Loucy (cell line): ENCODE measurements at regions not wholly inside any gene's neighbourhood (a gene's known extent, or its start where the extent isn't known, plus 50 kb on each side); places are given as distances from the start of the nearest gene placed in this dataset.

Experiments used
- H2AFZ ChIP-seq: fragments of 200-600 bp; sonication (generic); 2 replicates; pipeline ENCODE4 v1.6.0; 2016; ENCODE audit warnings: antibody characterized with exemption, mild to moderate bottlenecking, low read length, moderate library complexity
- H3F3A ChIP-seq: fragments of 200-600 bp; 2 replicates; pipeline ENCODE4 v1.6.0; 2016; ENCODE audit warnings: antibody characterized with exemption, low read depth, mild to moderate bottlenecking
- H3K27me3 ChIP-seq: fragments of 200-600 bp; sonication (generic); 2 replicates; pipeline ENCODE4 v1.6.1; 2014; ENCODE audit warnings: low read length, mild to moderate bottlenecking; ENCODE audit not compliant: insufficient read depth, poor library complexity, severe bottlenecking
- H3K36me3 ChIP-seq: fragments of 200-600 bp; sonication (generic); 2 replicates; pipeline ENCODE4 v1.6.1; 2016; ENCODE audit warnings: low read length; ENCODE audit not compliant: insufficient read depth
- H3K4me1 ChIP-seq: fragments of 200-600 bp; sonication (generic); 2 replicates; pipeline ENCODE4 v1.5.1; 2014; ENCODE audit warnings: low read length, mild to moderate bottlenecking; ENCODE audit not compliant: insufficient read depth, poor library complexity, severe bottlenecking
- H3K4me2 ChIP-seq: fragments of 200-600 bp; sonication (generic); 2 replicates; pipeline ENCODE4 v1.6.0; 2014; ENCODE audit warnings: antibody characterized with exemption, low read length, low read depth, mild to moderate bottlenecking; ENCODE audit not compliant: poor library complexity, severe bottlenecking
- H3K4me3 ChIP-seq: fragments of 200-600 bp; sonication (generic); 2 replicates; pipeline ENCODE4 v1.5.1; 2014; ENCODE audit warnings: low read length, mild to moderate bottlenecking, mixed read lengths; ENCODE audit not compliant: poor library complexity, severe bottlenecking
- H3K79me2 ChIP-seq: fragments of 200-600 bp; sonication (generic); 2 replicates; pipeline ENCODE4 v1.6.1; 2014; ENCODE audit warnings: low read length; ENCODE audit not compliant: insufficient read depth
- H3K9ac ChIP-seq: fragments of 200-600 bp; sonication (generic); 2 replicates; pipeline ENCODE4 v1.6.0; 2014; ENCODE audit warnings: mild to moderate bottlenecking, low read depth, low read length, moderate library complexity; ENCODE audit not compliant: poor library complexity, severe bottlenecking
- H3K9me2 ChIP-seq: fragments of 200-600 bp; sonication (generic); replicated peaks from 2 replicates; pipeline ENCODE4 v1.6.1; 2016; ENCODE audit warnings: low read depth, low read length, mixed read lengths
- H3K9me3 ChIP-seq: fragments of 200-600 bp; sonication (generic); 2 replicates; pipeline ENCODE4 v1.6.1; 2014; ENCODE audit warnings: mild to moderate bottlenecking, antibody characterized with exemption, low read length, low read depth; ENCODE audit not compliant: insufficient read depth
- H4K20me1 ChIP-seq: fragments of 200-600 bp; sonication (generic); 2 replicates; pipeline ENCODE4 v1.6.0; 2014; ENCODE audit warnings: antibody characterized with exemption, low read length, mild to moderate bottlenecking; ENCODE audit not compliant: insufficient read depth, poor library complexity, severe bottlenecking
- CTCF ChIP-seq: fragments of 200-600 bp; sonication (generic); conservative IDR thresholded peaks from 2 replicates; pipeline ENCODE4 v1.5.1; 2014; ENCODE audit warnings: mild to moderate bottlenecking, antibody characterized with exemption, low read length
- EZH2phosphoT487 ChIP-seq: fragments of 200-600 bp; IDR thresholded peaks from 2 replicates; pipeline ENCODE4 v1.6.1; 2018; ENCODE audit warnings: antibody characterized with exemption, mild to moderate bottlenecking, moderate library complexity, borderline replicate concordance

GRCh38 chr6:111925296-111925695 lies 52.0 kb upstream of the FYN start:
- TF ChIP-seq CTCF = no peak
- TF ChIP-seq EZH2phosphoT487 = no peak
- Histone ChIP-seq H3K4me2 (no peak overlapping the region), H3K36me3 (no peaks in the 10 kb centered on the region), H3K4me3 (no peak overlapping the region), H3K9me2 (no peaks in the 10 kb centered on the region), H3K27me3 (no peaks in the 10 kb centered on the region), H3K4me1 (peaks cover 10% of the 10 kb centered on the region), H2AFZ (0 out of 2 replicates have a peak overlapping the region, but pooled peaks have one; percentile 9), H3F3A (no peaks in the 10 kb centered on the region), H3K9ac (no peak overlapping the region), H3K79me2 (no peaks in the 10 kb centered on the region), H4K20me1 (no peaks in the 10 kb centered on the region), H3K9me3 (no peaks in the 10 kb centered on the region)

- TF ChIP-seq CTCF (no peak), EZH2phosphoT487 (no peak)
- H3F3A ChIP-seq = no peaks in the 10 kb centered on the region
- H3K36me3 ChIP-seq = no peaks in the 10 kb centered on the region
- no peak overlapping the region for H3K4me2 ChIP-seq
- peaks cover 10% of the 10 kb centered on the region for H3K4me1 ChIP-seq
- H3K79me2 ChIP-seq = no peaks in the 10 kb centered on the region
- no peaks in the 10 kb centered on the region for H3K27me3 ChIP-seq
- no peaks in the 10 kb centered on the region for H3K9me2 ChIP-seq
- no peaks in the 10 kb centered on the region for H4K20me1 ChIP-seq
- no peaks in the 10 kb centered on the region for H3K9me3 ChIP-seq
- H2AFZ ChIP-seq = no peak overlapping the region
- H3K4me3 ChIP-seq = no peak overlapping the region
- H3K9ac ChIP-seq = no peak overlapping the region
Observed at GRCh38 chr6:111926731-111927302, 53.6 kb upstream of the FYN start.

GRCh38 chr6:111927321-111927720 lies 54.1 kb upstream of the FYN start:
- H3K9ac ChIP-seq = no peak overlapping the region
- no peaks in the 10 kb centered on the region for H3K79me2 ChIP-seq
- H3K36me3 ChIP-seq = no peaks in the 10 kb centered on the region
- H3K9me3 ChIP-seq = no peaks in the 10 kb centered on the region
- no peaks in the 10 kb centered on the region for H4K20me1 ChIP-seq
- H3K4me2 ChIP-seq = no peak overlapping the region
- peaks cover 10% of the 10 kb centered on the region for H3K4me1 ChIP-seq
- H2AFZ ChIP-seq = no peak overlapping the region
- no peak overlapping the region for H3K4me3 ChIP-seq
- no peaks in the 10 kb centered on the region for H3K27me3 ChIP-seq
- TF ChIP-seq CTCF = no peak
- no peak for TF ChIP-seq EZH2phosphoT487
- no peaks in the 10 kb centered on the region for H3F3A ChIP-seq
- no peaks in the 10 kb centered on the region for H3K9me2 ChIP-seq
